ENCODE measurements at regions not wholly inside any gene's neighbourhood (a gene's known extent, or its start where the extent isn't known, plus 50 kb on each side); places are given as distances from the start of the nearest gene placed in this dataset.
"Not testable (repeated sequence)": the region's sequence is repeated elsewhere in the genome, so short reads cannot be mapped to it uniquely, and the experiment has no call there.

DNA sequence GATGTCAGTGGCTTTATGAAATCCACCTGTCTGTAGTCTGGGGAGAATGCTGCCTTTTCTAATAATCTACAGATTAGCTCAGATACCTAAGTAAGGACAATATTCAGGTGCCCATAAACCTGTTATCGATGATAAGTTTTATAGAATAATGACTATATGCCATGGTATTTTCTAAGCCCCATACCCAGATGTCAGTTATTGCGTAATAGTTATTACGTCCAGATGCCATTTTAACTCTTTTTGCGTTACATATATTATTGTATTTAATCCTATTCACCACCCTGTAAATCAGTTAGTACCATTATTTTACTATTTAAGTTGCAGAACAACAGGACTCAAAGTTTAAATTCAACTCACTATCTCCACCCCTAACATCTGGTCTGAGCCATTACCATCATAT is 1343.9 kb upstream of the ACO1 start:
- DNase-seq (ENCODE audit: insufficient read length, low spot score), result no peak
- TF ChIP-seq, protein P1, sequence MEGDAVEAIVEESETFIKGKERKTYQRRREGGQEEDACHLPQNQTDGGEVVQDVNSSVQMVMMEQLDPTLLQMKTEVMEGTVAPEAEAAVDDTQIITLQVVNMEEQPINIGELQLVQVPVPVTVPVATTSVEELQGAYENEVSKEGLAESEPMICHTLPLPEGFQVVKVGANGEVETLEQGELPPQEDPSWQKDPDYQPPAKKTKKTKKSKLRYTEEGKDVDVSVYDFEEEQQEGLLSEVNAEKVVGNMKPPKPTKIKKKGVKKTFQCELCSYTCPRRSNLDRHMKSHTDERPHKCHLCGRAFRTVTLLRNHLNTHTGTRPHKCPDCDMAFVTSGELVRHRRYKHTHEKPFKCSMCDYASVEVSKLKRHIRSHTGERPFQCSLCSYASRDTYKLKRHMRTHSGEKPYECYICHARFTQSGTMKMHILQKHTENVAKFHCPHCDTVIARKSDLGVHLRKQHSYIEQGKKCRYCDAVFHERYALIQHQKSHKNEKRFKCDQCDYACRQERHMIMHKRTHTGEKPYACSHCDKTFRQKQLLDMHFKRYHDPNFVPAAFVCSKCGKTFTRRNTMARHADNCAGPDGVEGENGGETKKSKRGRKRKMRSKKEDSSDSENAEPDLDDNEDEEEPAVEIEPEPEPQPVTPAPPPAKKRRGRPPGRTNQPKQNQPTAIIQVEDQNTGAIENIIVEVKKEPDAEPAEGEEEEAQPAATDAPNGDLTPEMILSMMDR (IDR thresholded peaks at IDR 0.05; ENCODE audit: insufficient read depth, missing control alignments), result no peak
- no peak for FAIRE-seq

DNA sequence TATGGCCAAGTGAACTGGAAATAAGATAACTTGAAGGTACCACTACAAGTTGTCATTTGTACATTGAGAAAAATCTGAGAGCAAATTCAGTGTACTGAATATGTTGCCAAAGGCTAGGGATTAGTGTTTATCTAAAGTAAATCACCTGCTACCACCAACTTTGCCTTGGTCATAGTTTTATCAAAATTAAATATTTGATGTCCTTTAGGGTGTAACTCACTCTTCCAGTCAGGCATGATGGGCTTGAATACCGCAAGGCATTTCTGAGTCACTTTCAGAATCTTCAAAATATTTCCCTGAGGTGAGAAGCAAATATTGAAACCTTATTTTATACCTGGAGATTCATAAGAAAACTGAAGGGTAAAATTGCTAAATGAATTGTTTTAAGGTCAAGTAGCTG is 1338.6 kb upstream of the ACO1 start:
- no peak for DNase-seq (ENCODE audit: insufficient read length, low spot score)
- no peak for FAIRE-seq
- TF ChIP-seq, protein P1 (IDR thresholded peaks at IDR 0.05; ENCODE audit: insufficient read depth, missing control alignments), result no peak

DNA sequence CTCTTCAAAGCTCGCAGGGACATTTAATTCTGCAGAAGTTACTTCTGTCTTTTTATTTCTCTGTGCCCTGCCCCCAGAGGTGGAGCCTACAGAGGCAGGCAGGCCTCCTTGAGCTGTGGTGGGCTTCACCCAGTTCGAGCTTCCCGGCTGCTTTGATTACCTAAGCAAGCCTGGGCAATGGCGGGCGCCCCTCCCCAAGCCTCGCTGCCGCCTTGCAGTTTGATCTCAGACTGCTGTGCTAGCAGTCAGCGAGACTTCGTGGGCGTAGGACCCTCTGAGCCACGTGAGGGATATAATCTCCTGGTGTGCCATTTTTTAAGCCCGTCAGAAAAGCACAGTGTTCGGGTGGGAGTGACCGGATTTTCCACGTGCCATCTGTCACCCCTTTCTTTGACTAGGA is 1322.9 kb upstream of the ACO1 start:
- not testable (repeated sequence) for DNase-seq (ENCODE audit: insufficient read length, low spot score); FAIRE-seq

DNA sequence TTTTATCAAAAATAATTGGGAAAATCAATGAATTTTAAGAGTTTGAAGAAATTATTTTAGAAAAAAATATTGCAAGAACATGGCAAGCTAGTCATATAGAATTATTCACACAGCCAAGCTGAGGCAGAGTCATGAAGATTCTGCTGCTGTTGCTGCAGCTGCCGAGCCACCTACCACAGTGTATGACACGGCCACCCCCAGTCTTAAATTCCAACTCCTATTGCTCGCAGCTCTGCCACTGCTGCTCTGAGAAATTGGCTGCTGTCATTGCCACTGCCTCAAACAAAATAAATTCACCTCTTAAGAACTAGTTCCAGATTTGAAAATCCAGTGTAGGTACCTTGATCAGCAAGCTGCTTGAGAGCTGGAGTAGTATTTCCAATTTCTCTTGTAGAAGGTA is 1318.8 kb upstream of the ACO1 start:
- FAIRE-seq (no peak), DNase-seq (ENCODE audit: insufficient read length, low spot score) (no peak)
- TF ChIP-seq, protein P1 (IDR thresholded peaks at IDR 0.05; ENCODE audit: insufficient read depth, missing control alignments), result no peak

- TF ChIP-seq, protein P1 (IDR thresholded peaks at IDR 0.05; ENCODE audit: insufficient read depth, missing control alignments), result no peak
- DNase-seq (ENCODE audit: insufficient read length, low spot score), result no peak
- FAIRE-seq, result no peak
Measured at GRCh38 chr9:31067418-31067817, 1317.0 kb upstream of the ACO1 start.

DNA sequence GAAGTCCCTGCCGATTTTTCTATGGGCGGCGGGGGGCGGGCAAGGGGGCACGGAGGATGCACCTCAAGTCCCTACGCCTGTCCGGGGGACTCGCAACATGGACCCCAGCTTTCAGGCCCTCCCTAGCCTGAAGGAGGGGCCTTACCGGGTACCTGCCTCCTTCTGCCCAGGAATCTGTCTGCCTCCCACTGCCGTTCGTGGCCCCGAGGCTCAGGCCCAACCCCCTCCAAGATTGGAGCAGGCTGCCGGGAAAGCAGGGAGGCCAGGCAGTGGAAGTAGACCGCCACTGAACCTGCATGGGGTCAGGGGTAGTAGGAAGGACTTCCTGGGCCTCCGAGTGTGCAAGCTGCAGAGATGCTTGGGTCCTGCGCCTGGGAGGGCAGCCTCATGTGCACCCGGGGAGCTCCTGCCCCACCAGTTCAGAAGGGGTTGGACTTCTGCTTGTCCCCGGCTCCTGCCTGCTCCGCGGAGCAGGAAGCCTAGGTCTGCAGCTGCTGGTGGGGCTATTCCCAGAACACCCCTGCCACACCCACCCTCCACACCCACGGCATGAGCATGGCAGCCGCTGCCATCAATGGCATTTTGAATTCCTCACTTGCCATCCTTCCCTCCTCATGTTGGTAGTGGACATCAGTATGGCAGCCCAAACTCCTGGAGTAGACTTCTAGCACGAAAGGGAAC is 1312.7 kb upstream of the ACO1 start:
- FAIRE-seq (no peak), DNase-seq (ENCODE audit: insufficient read length, low spot score) (no peak)
- TF ChIP-seq, protein P1 (IDR thresholded peaks at IDR 0.05; ENCODE audit: insufficient read depth, missing control alignments), result no peak

- DNase-seq (ENCODE audit: insufficient read length, low spot score), result no peak
- no peak for FAIRE-seq
- TF ChIP-seq, protein P1 (IDR thresholded peaks at IDR 0.05; ENCODE audit: insufficient read depth, missing control alignments), result no peak
Measured at GRCh38 chr9:31078175-31078574, 1306.3 kb upstream of the ACO1 start.

DNA sequence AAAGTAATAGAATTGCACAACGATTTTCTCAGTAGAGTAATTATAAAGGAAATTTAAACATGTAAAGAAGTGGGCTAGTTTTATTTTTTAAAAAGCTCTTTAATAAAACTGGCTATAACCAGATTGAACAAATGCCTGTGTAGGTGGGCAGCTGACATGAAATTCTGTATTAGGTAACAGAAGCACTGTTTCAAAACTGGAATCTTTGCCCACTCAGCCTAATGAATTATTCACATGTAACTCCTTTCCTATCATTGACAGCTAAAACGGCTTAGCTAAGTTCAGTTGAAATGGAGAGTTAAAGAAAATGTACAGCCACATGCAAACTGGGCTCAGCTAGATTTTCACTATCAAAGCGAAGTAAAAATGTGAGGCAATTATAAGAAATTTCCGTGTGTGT is 1300.1 kb upstream of the ACO1 start:
- TF ChIP-seq, protein P1 (IDR thresholded peaks at IDR 0.05; ENCODE audit: insufficient read depth, missing control alignments), result no peak
- DNase-seq (ENCODE audit: insufficient read length, low spot score) (no peak), FAIRE-seq (no peak)

All from D721Med (cell line).